Cardiac muscle cell (in vitro differentiated cells and primary cell): ENCODE measurements at regions not wholly inside any gene's neighbourhood (a gene's known extent, or its start where the extent isn't known, plus 50 kb on each side); places are given as distances from the start of the nearest gene placed in this dataset.
A peak's percentile ranks its signal among the peaks of the same experiment; 100 is the strongest.

Experiments used
- DNase-seq, 2 donors: peaks; one replicate each; pipeline versions ENCODE4 v3.0.0 to v3.0.0-alpha.2; 2010 to 2017; ENCODE audit warnings: low read depth in 1 of 2, low spot score in 1 of 2
- H3K27ac ChIP-seq: fragments of 200-600 bp; sonication (generic); 2 replicates; pipeline ENCODE4 v1.5.1; 2016
- H3K27me3 ChIP-seq: fragments of 200-600 bp; sonication (generic); 2 replicates; pipeline ENCODE4 v1.6.0; 2016; ENCODE audit warnings: control low read depth
- H3K36me3 ChIP-seq: fragments of 200-600 bp; sonication (generic); 2 replicates; pipeline ENCODE4 v1.5.1; 2016; ENCODE audit warnings: control low read depth
- H3K4me1 ChIP-seq: fragments of 200-600 bp; sonication (generic); 2 replicates; pipeline ENCODE4 v1.8.1; 2017; ENCODE audit warnings: low read depth, mild to moderate bottlenecking, mixed run types
- H3K4me3 ChIP-seq: fragments of 200-600 bp; sonication (generic); 2 replicates; pipeline ENCODE4 v1.5.1; 2016; ENCODE audit warnings: mild to moderate bottlenecking
- H3K9me3 ChIP-seq: fragments of 200-600 bp; sonication (generic); 2 replicates; pipeline ENCODE4 v1.5.1; 2017; ENCODE audit warnings: low read depth, mild to moderate bottlenecking, control low read depth
- CTCF ChIP-seq: IDR thresholded peaks from 2 replicates; pipeline ENCODE4 v1.5.1; 2012; ENCODE audit warnings: low read depth, mild to moderate bottlenecking, low read length

- no peaks in the 10 kb centered on the region for H3K36me3 ChIP-seq
- TF ChIP-seq CTCF = no peak
- DNase-seq = no peak
These were observed 116.5 kb upstream of the MSX2 start for GRCh38 chr5:174607916-174608315.

GRCh38 chr5:174608631-174609097 is 115.7 kb upstream of the MSX2 start:
- Histone ChIP-seq H3K36me3 (no peaks in the 10 kb centered on the region), H3K27me3 (no peaks in the 10 kb centered on the region), H3K4me1 (peaks cover 8% of the 10 kb centered on the region), H3K27ac (peak overlapping the region; percentile 35), H3K9me3 (no peaks in the 10 kb centered on the region), H3K4me3 (no peak overlapping the region)
- DNase-seq = peak; percentile 28 to 30
- no peak for TF ChIP-seq CTCF

More at GRCh38 chr5:174607916-174608315, 116.5 kb upstream of the MSX2 start:
- Histone ChIP-seq H3K27me3 (no peaks in the 10 kb centered on the region), H3K4me1 (peaks cover 8% of the 10 kb centered on the region), H3K4me3 (no peak overlapping the region), H3K9me3 (no peaks in the 10 kb centered on the region), H3K27ac (no peak overlapping the region)

- no peak for TF ChIP-seq CTCF
- H3K36me3 ChIP-seq = no peaks in the 10 kb centered on the region
These were observed 115.3 kb upstream of the MSX2 start for GRCh38 chr5:174609116-174609515.

GRCh38 chr5:174610968-174611367 is 113.4 kb upstream of the MSX2 start:
- no peak for TF ChIP-seq CTCF
- Histone ChIP-seq H3K27ac (no peak overlapping the region), H3K36me3 (no peaks in the 10 kb centered on the region)

More at GRCh38 chr5:174609116-174609515, 115.3 kb upstream of the MSX2 start:
- no peaks in the 10 kb centered on the region for H3K9me3 ChIP-seq
- no peak overlapping the region for H3K4me3 ChIP-seq
- peaks cover 8% of the 10 kb centered on the region for H3K4me1 ChIP-seq
- DNase-seq = no peak
- no peak overlapping the region for H3K27ac ChIP-seq
- H3K27me3 ChIP-seq = no peaks in the 10 kb centered on the region

GRCh38 chr5:174612686-174613085 is 111.7 kb upstream of the MSX2 start:
- no peak for TF ChIP-seq CTCF
- Histone ChIP-seq H3K9me3 (no peaks in the 10 kb centered on the region), H3K36me3 (no peaks in the 10 kb centered on the region), H3K4me3 (no peak overlapping the region), H3K27ac (no peak overlapping the region), H3K27me3 (no peaks in the 10 kb centered on the region), H3K4me1 (peaks cover under 1% of the 10 kb centered on the region)
- no peak for DNase-seq

More at GRCh38 chr5:174610968-174611367, 113.4 kb upstream of the MSX2 start:
- Histone ChIP-seq H3K4me1 (peaks cover 6% of the 10 kb centered on the region), H3K4me3 (no peak overlapping the region), H3K27me3 (no peaks in the 10 kb centered on the region), H3K9me3 (no peaks in the 10 kb centered on the region)
- peak in 1 of 2 donors; percentile 75 for DNase-seq
